IPS DF 4.7 (cell line): ENCODE measurements at regions not wholly inside any gene's neighbourhood (a gene's known extent, or its start where the extent isn't known, plus 50 kb on each side); places are given as distances from the start of the nearest gene placed in this dataset.
"Not testable (repeated sequence)": the region's sequence is repeated elsewhere in the genome, so short reads cannot be mapped to it uniquely, and the experiment has no call there.

Experiments
- DNase-seq: peaks from one replicate; pipeline ENCODE4 v3.0.0-alpha.2; 2013; ENCODE audit warnings: low spot score; ENCODE audit errors: extremely low read depth

GRCh38 chr2:118425191-118425590 lies 336.9 kb downstream of the INSIG2 start:
- no peak for DNase-seq

GRCh38 chr2:118423776-118424175 lies 335.5 kb downstream of the INSIG2 start:
- no peak for DNase-seq

GRCh38 chr2:118421648-118422047 lies 333.4 kb downstream of the INSIG2 start:
- no peak for DNase-seq

GRCh38 chr2:118417406-118418120 lies 329.3 kb downstream of the INSIG2 start:
- no peak for DNase-seq

GRCh38 chr2:118415186-118415585 lies 326.9 kb downstream of the INSIG2 start:
- DNase-seq, result not testable (repeated sequence)

GRCh38 chr2:118403658-118404451 lies 315.6 kb downstream of the INSIG2 start:
- no peak for DNase-seq

- DNase-seq, result no peak
Observed at GRCh38 chr2:118388771-118389170, 300.5 kb downstream of the INSIG2 start.

GRCh38 chr2:118387509-118387908 lies 299.2 kb downstream of the INSIG2 start:
- no peak for DNase-seq

GRCh38 chr2:118386641-118387302 lies 298.5 kb downstream of the INSIG2 start:
- no peak for DNase-seq

- no peak for DNase-seq
Observed at GRCh38 chr2:118380915-118381653, 292.8 kb downstream of the INSIG2 start.

- DNase-seq, result no peak
Observed at GRCh38 chr2:118375907-118376485, 287.7 kb downstream of the INSIG2 start.

- no peak for DNase-seq
Observed at GRCh38 chr2:118374974-118375755, 286.9 kb downstream of the INSIG2 start.

GRCh38 chr2:118372886-118373830 lies 284.9 kb downstream of the INSIG2 start:
- no peak for DNase-seq

GRCh38 chr2:118371515-118371914 lies 283.2 kb downstream of the INSIG2 start:
- DNase-seq, result peak; percentile 49

GRCh38 chr2:118369521-118369920 lies 281.2 kb downstream of the INSIG2 start:
- DNase-seq, result not testable (repeated sequence)

- DNase-seq, result no peak
Observed at GRCh38 chr2:118363604-118364003, 275.3 kb downstream of the INSIG2 start.

GRCh38 chr2:118356051-118356450 lies 267.8 kb downstream of the INSIG2 start:
- DNase-seq, result no peak

- no peak for DNase-seq
Observed at GRCh38 chr2:118351796-118352195, 263.5 kb downstream of the INSIG2 start.

GRCh38 chr2:118350621-118351020 lies 262.4 kb downstream of the INSIG2 start:
- no peak for DNase-seq
